ENCODE measurements at regions not wholly inside any gene's neighbourhood (a gene's known extent, or its start where the extent isn't known, plus 50 kb on each side); places are given as distances from the start of the nearest gene placed in this dataset.

- Histone ChIP-seq H3K9ac (no peak overlapping the region), H2AFZ (no peak overlapping the region), H3K9me3 (ENCODE audit: control insufficient read depth, low read length) (no peaks in the 10 kb centered on the region), H3K27ac (no peak overlapping the region), H3K4me3 (ENCODE audit: low read depth, low read length) (no peak overlapping the region), H3K79me2 (no peaks in the 10 kb centered on the region), H3K27me3 (ENCODE audit: control insufficient read depth, insufficient read depth, low read length) (no peaks in the 10 kb centered on the region), H3K4me2 (ENCODE audit: low read length) (no peak overlapping the region), H3K36me3 (ENCODE audit: control insufficient read depth, insufficient read depth, low read length) (no peaks in the 10 kb centered on the region), H3K4me1 (no peaks in the 10 kb centered on the region)
- TF ChIP-seq CTCF (IDR thresholded peaks at IDR 0.05) = no peak
Measured at GRCh38 chr12:111194703-111195051, 174.2 kb downstream of the PHETA1 start.

- Histone ChIP-seq H3K27ac (no peak overlapping the region), H2AFZ (no peak overlapping the region), H3K27me3 (ENCODE audit: control insufficient read depth, insufficient read depth, low read length) (no peaks in the 10 kb centered on the region), H3K9ac (no peak overlapping the region), H3K79me2 (no peaks in the 10 kb centered on the region), H3K4me2 (ENCODE audit: low read length) (no peak overlapping the region), H3K4me1 (no peaks in the 10 kb centered on the region), H3K9me3 (ENCODE audit: control insufficient read depth, low read length) (no peaks in the 10 kb centered on the region), H3K36me3 (ENCODE audit: control insufficient read depth, insufficient read depth, low read length) (no peaks in the 10 kb centered on the region), H3K4me3 (ENCODE audit: low read depth, low read length) (no peak overlapping the region)
- no peak for TF ChIP-seq CTCF (IDR thresholded peaks at IDR 0.05)
Measured at GRCh38 chr12:111193977-111194702, 174.8 kb downstream of the PHETA1 start.

- H3K4me2 ChIP-seq (ENCODE audit: low read length) = no peak overlapping the region
- no peak overlapping the region for H3K9ac ChIP-seq
- H3K79me2 ChIP-seq = no peaks in the 10 kb centered on the region
- no peak overlapping the region for H3K4me3 ChIP-seq (ENCODE audit: low read depth, low read length)
- no peak for TF ChIP-seq CTCF (IDR thresholded peaks at IDR 0.05)
- H3K36me3 ChIP-seq (ENCODE audit: control insufficient read depth, insufficient read depth, low read length) = no peaks in the 10 kb centered on the region
- no peak overlapping the region for H3K27ac ChIP-seq
- no peaks in the 10 kb centered on the region for H3K27me3 ChIP-seq (ENCODE audit: control insufficient read depth, insufficient read depth, low read length)
- no peaks in the 10 kb centered on the region for H3K9me3 ChIP-seq (ENCODE audit: control insufficient read depth, low read length)
- H2AFZ ChIP-seq = no peak overlapping the region
- no peaks in the 10 kb centered on the region for H3K4me1 ChIP-seq
Measured at GRCh38 chr12:111193496-111193895, 175.4 kb downstream of the PHETA1 start.

GRCh38 chr12:111193067-111193466, 175.8 kb downstream of the PHETA1 start:
- Histone ChIP-seq H3K4me3 (ENCODE audit: low read depth, low read length) (no peak overlapping the region), H3K27ac (no peak overlapping the region), H3K9me3 (ENCODE audit: control insufficient read depth, low read length) (no peaks in the 10 kb centered on the region), H3K36me3 (ENCODE audit: control insufficient read depth, insufficient read depth, low read length) (no peaks in the 10 kb centered on the region), H3K9ac (no peak overlapping the region), H3K27me3 (ENCODE audit: control insufficient read depth, insufficient read depth, low read length) (no peaks in the 10 kb centered on the region), H3K79me2 (no peaks in the 10 kb centered on the region), H2AFZ (no peak overlapping the region), H3K4me2 (ENCODE audit: low read length) (no peak overlapping the region), H3K4me1 (no peaks in the 10 kb centered on the region)
- no peak for TF ChIP-seq CTCF (IDR thresholded peaks at IDR 0.05)

- Histone ChIP-seq H3K4me1 (no peaks in the 10 kb centered on the region), H3K4me2 (ENCODE audit: low read length) (no peak overlapping the region), H3K36me3 (ENCODE audit: control insufficient read depth, insufficient read depth, low read length) (no peaks in the 10 kb centered on the region), H3K79me2 (no peaks in the 10 kb centered on the region), H3K27me3 (ENCODE audit: control insufficient read depth, insufficient read depth, low read length) (no peaks in the 10 kb centered on the region), H3K4me3 (ENCODE audit: low read depth, low read length) (no peak overlapping the region), H3K9me3 (ENCODE audit: control insufficient read depth, low read length) (no peaks in the 10 kb centered on the region), H3K9ac (no peak overlapping the region), H3K27ac (no peak overlapping the region), H2AFZ (no peak overlapping the region)
- no peak for TF ChIP-seq CTCF (IDR thresholded peaks at IDR 0.05)
Measured at GRCh38 chr12:111192647-111193046, 176.2 kb downstream of the PHETA1 start.
